ENCODE measurements at regions not wholly inside any gene's neighbourhood (a gene's known extent, or its start where the extent isn't known, plus 50 kb on each side); places are given as distances from the start of the nearest gene placed in this dataset.
"Not testable (repeated sequence)": the region's sequence is repeated elsewhere in the genome, so short reads cannot be mapped to it uniquely, and the experiment has no call there.

- DNase-seq (ENCODE audit: low read depth in 2 of 2) = no peak
Measured at GRCh38 chr12:42919691-42920090, 330.1 kb upstream of the PRICKLE1 start.

- no peak for DNase-seq (ENCODE audit: low read depth in 2 of 2)
Measured at GRCh38 chr12:42918443-42918842, 328.9 kb upstream of the PRICKLE1 start.

- DNase-seq (ENCODE audit: low read depth in 2 of 2) = no peak
Measured at GRCh38 chr12:42916143-42916542, 326.6 kb upstream of the PRICKLE1 start.

GRCh38 chr12:42915426-42915825 lies 325.9 kb upstream of the PRICKLE1 start:
- DNase-seq (ENCODE audit: low read depth in 2 of 2) = no peak

GRCh38 chr12:42912367-42912766 lies 322.8 kb upstream of the PRICKLE1 start:
- no peak for DNase-seq (ENCODE audit: low read depth in 2 of 2)

GRCh38 chr12:42910656-42911055 lies 321.1 kb upstream of the PRICKLE1 start:
- DNase-seq (ENCODE audit: low read depth in 2 of 2) = no peak

- no peak for DNase-seq (ENCODE audit: low read depth in 2 of 2)
Measured at GRCh38 chr12:42908712-42909111, 319.2 kb upstream of the PRICKLE1 start.

GRCh38 chr12:42906801-42907200 lies 317.3 kb upstream of the PRICKLE1 start:
- not testable (repeated sequence) for DNase-seq (ENCODE audit: low read depth in 2 of 2)

- DNase-seq (ENCODE audit: low read depth in 2 of 2) = no peak
Measured at GRCh38 chr12:42905419-42905705, 315.8 kb upstream of the PRICKLE1 start.

- no peak for DNase-seq (ENCODE audit: low read depth in 2 of 2)
Measured at GRCh38 chr12:42904683-42905418, 315.3 kb upstream of the PRICKLE1 start.

GRCh38 chr12:42903736-42904135 lies 314.2 kb upstream of the PRICKLE1 start:
- no peak for DNase-seq (ENCODE audit: low read depth in 2 of 2)

- DNase-seq (ENCODE audit: low read depth in 2 of 2) = no peak
Measured at GRCh38 chr12:42902001-42902400, 312.5 kb upstream of the PRICKLE1 start.

- DNase-seq (ENCODE audit: low read depth in 2 of 2) = no peak
Measured at GRCh38 chr12:42893803-42894202, 304.3 kb upstream of the PRICKLE1 start.

- DNase-seq (ENCODE audit: low read depth in 2 of 2) = no peak
Measured at GRCh38 chr12:42892702-42893551, 303.4 kb upstream of the PRICKLE1 start.

GRCh38 chr12:42887657-42888056 lies 298.1 kb upstream of the PRICKLE1 start:
- no peak for DNase-seq (ENCODE audit: low read depth in 2 of 2)

- no peak for DNase-seq (ENCODE audit: low read depth in 2 of 2)
Measured at GRCh38 chr12:42886160-42886559, 296.6 kb upstream of the PRICKLE1 start.

- no peak for DNase-seq (ENCODE audit: low read depth in 2 of 2)
Measured at GRCh38 chr12:42885677-42886076, 296.1 kb upstream of the PRICKLE1 start.

GRCh38 chr12:42884116-42884515 lies 294.6 kb upstream of the PRICKLE1 start:
- DNase-seq (ENCODE audit: low read depth in 2 of 2) = no peak

- no peak for DNase-seq (ENCODE audit: low read depth in 2 of 2)
Measured at GRCh38 chr12:42873401-42873800, 283.9 kb upstream of the PRICKLE1 start.

- DNase-seq (ENCODE audit: low read depth in 2 of 2) = no peak
Measured at GRCh38 chr12:42871816-42872215, 282.3 kb upstream of the PRICKLE1 start.

GRCh38 chr12:42868291-42868690 lies 278.7 kb upstream of the PRICKLE1 start:
- DNase-seq (ENCODE audit: low read depth in 2 of 2) = no peak

GRCh38 chr12:42865282-42865681 lies 275.7 kb upstream of the PRICKLE1 start:
- DNase-seq (ENCODE audit: low read depth in 2 of 2) = no peak

- DNase-seq (ENCODE audit: low read depth in 2 of 2) = no peak
Measured at GRCh38 chr12:42862055-42862454, 272.5 kb upstream of the PRICKLE1 start.
